Ovary (tissue), 7 donors: ENCODE measurements at regions not wholly inside any gene's neighbourhood (a gene's known extent, or its start where the extent isn't known, plus 50 kb on each side); places are given as distances from the start of the nearest gene placed in this dataset.

Experiments used
- DNase-seq, 5 donors: peaks; one replicate each; pipeline ENCODE4 v3.0.0-alpha.2; 2019 to 2020
- H3K27ac ChIP-seq, 2 donors: fragments of 200-600 bp; one replicate each; pipeline versions ENCODE4 v1.5.1 to v1.8.0; 2019 to 2022
- H3K27me3 ChIP-seq: fragments of 200-600 bp; one replicate; pipeline ENCODE4 v1.8.0; 2022
- H3K36me3 ChIP-seq: fragments of 200-600 bp; sonication (generic); one replicate; pipeline ENCODE4 v1.5.1; 2019
- H3K4me1 ChIP-seq: one replicate; pipeline ENCODE4 v1.8.1; 2013; ENCODE audit warnings: mild to moderate bottlenecking, moderate library complexity; ENCODE audit not compliant: insufficient read depth
- H3K4me3 ChIP-seq: fragments of 200-600 bp; sonication (generic); one replicate; pipeline ENCODE4 v1.5.1; 2017
- H3K9me3 ChIP-seq, 2 donors: fragments of 200-600 bp in 1 of 2; sonication (generic) in 1 of 2; one replicate each; pipeline versions ENCODE4 v1.5.1 to v1.8.1; 2013 to 2019; ENCODE audit warnings: mild to moderate bottlenecking in 1 of 2, moderate library complexity in 1 of 2
- CTCF ChIP-seq, 3 donors: fragments of 450-650 bp in 2 of 3; fragments of 200-600 bp in 1 of 3; IDR thresholded peaks; one replicate each; pipeline versions ENCODE4 v1.5.1 to v1.8.0; 2016 to 2022; ENCODE audit warnings: antibody characterized with exemption in 3 of 3, mild to moderate bottlenecking in 1 of 3
- EP300 ChIP-seq: sonication (generic); formaldehyde crosslinking; IDR thresholded peaks from one replicate; pipeline ENCODE4 v1.6.1; 2017; ENCODE audit warnings: antibody characterized with exemption
- POLR2A ChIP-seq: fragments of 450-650 bp; IDR thresholded peaks from one replicate; pipeline ENCODE4 v1.6.1; 2017; ENCODE audit warnings: antibody characterized with exemption, mild to moderate bottlenecking, moderate library complexity
- WGBS, 3 donors: extraction: QIAGEN DNeasy Blood & Tissue Kit in 1 of 3; methylation state at CpG; one replicate each; pipeline versions ENCODE4 v1.1.5 to v1.1.7; 2013 to 2017; 5-methylcytosine and 5-hydroxymethylcytosine counted together
- intact Hi-C, 4 donors: fragments of 100-400 bp; cut with DNase I; formaldehyde crosslinking; loops; one replicate each; pipeline versions ENCODE4 v1.11.0 to v1.15.1; 2022 to 2023
- donor health status: DM: no; HTN: no; CAD: no; lungs with moderate emphysema.
- donor health status: DM: no; HTN: no; CAD: no.
- donor health status: Bipolar disorder and iron deficiency.
- donor health status: DM: no; HTN: no; CAD: no.
- donor health status: DM: yes; HTN: yes; CAD: no.

GRCh38 chr3:27935492-27935891 is 213.4 kb upstream of the EOMES start:
- no peak overlapping the region for H3K27ac ChIP-seq
- no peak overlapping the region for H3K4me3 ChIP-seq
- no peaks in the 10 kb centered on the region for H3K4me1 ChIP-seq
- DNase-seq = no peak
- 87 to 99% (median 88%) methylated on average over 2 of the region's 2 CpGs for WGBS, 3 donors
- H3K36me3 ChIP-seq = no peaks in the 10 kb centered on the region
- H3K27me3 ChIP-seq = no peaks in the 10 kb centered on the region
- no peaks in the 10 kb centered on the region for H3K9me3 ChIP-seq
- intact Hi-C loops = no loop called here
- TF ChIP-seq POLR2A = no peak
- TF ChIP-seq EP300 = no peak

- no peak for DNase-seq
- intact Hi-C loops = no loop called here
- H3K9me3 ChIP-seq = no peaks in the 10 kb centered on the region
- H3K4me1 ChIP-seq = no peaks in the 10 kb centered on the region
- H3K4me3 ChIP-seq = no peak overlapping the region
- no peak overlapping the region for H3K27ac ChIP-seq
- H3K27me3 ChIP-seq = no peaks in the 10 kb centered on the region
- no peaks in the 10 kb centered on the region for H3K36me3 ChIP-seq
- TF ChIP-seq CTCF (IDR thresholded peaks at IDR 0.05) (no peak), EP300 (no peak), POLR2A (no peak)
These were observed 217.4 kb upstream of the EOMES start for GRCh38 chr3:27939521-27939920.

GRCh38 chr3:27939940-27940339 is 217.8 kb upstream of the EOMES start:
- TF ChIP-seq POLR2A (no peak), EP300 (no peak), CTCF (IDR thresholded peaks at IDR 0.05) (no peak)
- no peaks in the 10 kb centered on the region for H3K4me1 ChIP-seq
- no peak overlapping the region for H3K27ac ChIP-seq
- no peaks in the 10 kb centered on the region for H3K9me3 ChIP-seq
- no peak overlapping the region for H3K4me3 ChIP-seq
- no peak for DNase-seq
- WGBS, 3 donors = 20 to 24% (median 20%) methylated on average over 5 of the region's 5 CpGs
- no peaks in the 10 kb centered on the region for H3K36me3 ChIP-seq
- intact Hi-C loops = no loop called here
- H3K27me3 ChIP-seq = no peaks in the 10 kb centered on the region

- no peak overlapping the region for H3K4me3 ChIP-seq
- no peak overlapping the region for H3K27ac ChIP-seq
- DNase-seq = no peak
- H3K4me1 ChIP-seq = no peaks in the 10 kb centered on the region
- 13 to 14% (median 13%) methylated on average over 3 of the region's 3 CpGs for WGBS, 3 donors
- H3K36me3 ChIP-seq = no peaks in the 10 kb centered on the region
- intact Hi-C loops = no loop called here
- TF ChIP-seq CTCF (IDR thresholded peaks at IDR 0.05) (no peak), POLR2A (no peak), EP300 (no peak)
- H3K27me3 ChIP-seq = no peaks in the 10 kb centered on the region
- no peaks in the 10 kb centered on the region for H3K9me3 ChIP-seq
These were observed 221.0 kb upstream of the EOMES start for GRCh38 chr3:27943106-27943505.

- Histone ChIP-seq H3K36me3 (no peaks in the 10 kb centered on the region), H3K4me3 (no peak overlapping the region), H3K27ac (no peak overlapping the region), H3K9me3 (no peaks in the 10 kb centered on the region), H3K27me3 (no peaks in the 10 kb centered on the region), H3K4me1 (no peaks in the 10 kb centered on the region)
- no peak for TF ChIP-seq POLR2A
- TF ChIP-seq EP300 = no peak
- no peak for TF ChIP-seq CTCF (IDR thresholded peaks at IDR 0.05)
- no peak for DNase-seq
- 78 to 87% (median 82%) methylated on average over 4 of the region's 4 CpGs for WGBS, 3 donors
- intact Hi-C loops = no loop called here
These were observed 223.1 kb upstream of the EOMES start for GRCh38 chr3:27945229-27945628.
